NCI-H748 (cell line): ENCODE measurements at regions not wholly inside any gene's neighbourhood (a gene's known extent, or its start where the extent isn't known, plus 50 kb on each side); places are given as distances from the start of the nearest gene placed in this dataset.

Experiments
- DNase-seq: peaks from one replicate; lab custom pipeline; 2025; ENCODE audit not compliant: unreplicated experiment; lab: John Stamatoyannopoulos, UW

DNA sequence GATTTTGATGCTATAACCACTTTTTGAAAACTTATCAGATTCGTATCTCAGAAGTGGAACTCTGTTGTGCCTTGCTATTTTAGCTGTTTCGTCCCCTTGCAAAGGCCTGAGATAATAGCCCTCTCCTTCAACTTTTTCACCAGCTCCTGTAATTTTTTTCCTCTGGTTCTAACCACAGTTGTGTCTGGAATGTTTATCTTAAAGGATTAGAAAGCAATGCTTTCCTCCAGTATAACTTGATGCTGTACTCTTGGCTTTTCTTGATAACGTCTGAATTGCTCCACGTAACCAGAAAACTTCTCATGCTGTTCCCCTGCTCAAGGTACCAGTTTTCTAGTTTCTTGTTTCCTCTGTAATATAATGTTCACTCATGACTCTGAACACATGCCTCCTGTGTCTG is 209.4 kb downstream of the DTWD2 start:
- DNase-seq, result no peak

- DNase-seq, result no peak
These were observed 211.1 kb downstream of the DTWD2 start for GRCh38 chr5:118777189-118777736.

DNA sequence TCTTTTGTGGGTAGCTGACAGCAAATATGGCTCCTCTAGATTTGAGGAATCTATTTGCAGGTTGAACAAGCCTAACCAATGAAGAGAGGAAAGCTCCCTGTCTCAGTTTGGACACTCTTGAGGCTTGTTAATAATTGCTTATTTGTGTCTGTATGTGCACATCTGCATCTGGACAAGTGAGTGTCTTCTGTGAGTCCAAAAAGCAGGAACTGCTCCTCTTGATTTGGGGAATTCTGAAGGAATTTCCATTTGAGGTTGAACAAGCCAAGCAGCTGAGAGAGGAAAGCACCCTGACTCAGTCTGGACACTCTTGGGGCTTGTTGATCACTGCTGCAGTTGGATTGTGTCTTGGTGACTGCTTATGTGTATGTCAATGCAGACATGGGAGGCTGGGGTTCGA is 211.6 kb downstream of the DTWD2 start:
- DNase-seq, result no peak

DNA sequence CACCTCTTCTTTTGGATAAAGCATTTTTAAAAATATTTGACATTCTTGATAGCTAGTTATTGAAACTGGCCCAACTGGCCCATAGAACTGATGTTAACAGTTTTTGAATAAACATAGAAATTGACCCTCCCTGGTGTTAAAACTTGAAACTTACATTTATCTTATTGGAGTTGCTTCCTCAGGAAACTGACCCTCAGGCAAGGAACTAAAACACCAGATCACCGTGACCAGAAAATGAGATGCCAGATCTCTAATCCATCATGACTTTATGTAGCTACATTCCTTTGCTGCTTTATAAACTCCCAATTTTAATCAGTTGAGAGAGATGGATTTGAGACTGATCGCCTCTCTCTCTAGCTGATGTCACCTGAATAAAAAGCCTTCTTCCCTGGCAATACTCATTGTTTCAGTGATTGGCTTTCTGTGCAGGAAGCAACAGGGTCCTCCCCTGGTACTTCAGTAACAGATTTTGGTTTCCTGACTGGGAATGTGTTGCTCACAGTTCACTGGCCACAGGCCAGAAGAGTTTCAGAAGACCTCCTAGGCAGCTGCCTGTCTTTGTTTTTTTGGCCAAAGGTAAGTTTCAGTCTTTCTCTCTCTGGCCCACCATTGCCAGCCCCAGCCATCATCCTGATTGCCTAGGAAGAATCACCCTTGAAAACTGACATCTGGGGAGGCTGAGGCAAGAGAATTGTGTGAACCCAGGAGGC is 212.4 kb downstream of the DTWD2 start:
- no peak for DNase-seq

DNA sequence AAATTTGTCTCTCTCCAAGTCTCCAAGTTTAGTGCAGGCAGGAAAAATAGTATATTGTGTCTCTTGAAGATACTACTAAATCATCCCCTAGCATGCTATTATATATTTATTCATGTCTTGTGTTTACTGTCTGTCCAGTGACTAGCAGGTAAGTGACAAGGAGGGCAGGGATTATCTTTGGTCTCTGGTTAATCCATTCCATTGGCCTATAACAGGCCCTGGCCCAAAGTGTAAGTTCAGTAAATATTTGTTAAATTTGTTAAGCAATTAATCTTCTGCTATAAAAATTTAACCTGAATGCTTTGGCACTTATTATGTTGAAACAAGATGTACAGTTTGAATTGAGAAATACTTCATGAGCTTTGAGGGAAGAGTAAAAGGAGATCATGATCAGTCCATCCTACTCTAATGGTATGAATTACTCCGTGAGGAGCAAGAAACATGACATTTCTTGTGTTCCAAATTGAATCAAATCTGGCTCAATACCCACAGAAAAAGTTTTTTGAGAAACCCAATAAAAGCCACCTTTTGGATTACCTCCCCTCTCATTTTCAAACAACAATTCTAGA is 219.7 kb downstream of the DTWD2 start:
- no peak for DNase-seq

DNA sequence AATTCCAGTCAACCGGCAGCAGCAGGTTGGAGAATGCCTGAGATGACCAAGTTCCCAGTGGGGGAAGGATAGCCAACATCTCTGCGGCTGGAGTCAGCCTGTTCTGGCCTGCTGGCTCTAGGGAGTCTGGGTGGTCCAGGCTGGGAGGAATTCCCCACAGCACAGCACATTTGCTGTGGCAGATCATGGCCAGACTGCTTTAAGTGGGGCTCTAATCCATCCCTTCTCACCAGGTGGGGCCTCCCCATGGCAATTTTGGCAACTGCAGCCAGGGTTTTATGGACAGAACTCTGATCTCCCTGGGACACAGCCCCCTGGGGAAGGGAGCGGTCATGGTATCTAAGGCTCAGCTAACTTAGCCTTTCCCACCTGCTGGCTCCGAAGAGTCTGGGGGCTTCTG is 226.1 kb downstream of the DTWD2 start:
- DNase-seq, result no peak

DNA sequence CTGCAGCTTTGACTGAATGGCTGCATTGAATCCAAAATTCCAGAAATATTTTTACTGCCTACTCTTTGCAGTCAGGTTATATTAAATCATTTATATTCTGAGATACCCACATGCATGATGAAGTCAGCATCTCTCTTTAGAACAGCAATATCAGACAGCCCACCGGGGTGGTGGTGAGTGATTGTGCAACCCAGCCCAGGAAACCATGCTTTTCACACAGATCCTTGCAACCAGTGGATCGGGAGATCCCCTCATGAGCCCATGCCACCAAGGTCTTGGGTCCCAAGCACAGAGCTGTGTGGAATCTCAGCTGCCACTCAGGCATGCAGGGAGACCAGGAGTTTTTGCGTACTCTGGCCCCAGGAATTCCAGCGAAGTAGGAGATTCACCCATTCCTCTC is 226.5 kb downstream of the DTWD2 start:
- DNase-seq, result no peak

DNA sequence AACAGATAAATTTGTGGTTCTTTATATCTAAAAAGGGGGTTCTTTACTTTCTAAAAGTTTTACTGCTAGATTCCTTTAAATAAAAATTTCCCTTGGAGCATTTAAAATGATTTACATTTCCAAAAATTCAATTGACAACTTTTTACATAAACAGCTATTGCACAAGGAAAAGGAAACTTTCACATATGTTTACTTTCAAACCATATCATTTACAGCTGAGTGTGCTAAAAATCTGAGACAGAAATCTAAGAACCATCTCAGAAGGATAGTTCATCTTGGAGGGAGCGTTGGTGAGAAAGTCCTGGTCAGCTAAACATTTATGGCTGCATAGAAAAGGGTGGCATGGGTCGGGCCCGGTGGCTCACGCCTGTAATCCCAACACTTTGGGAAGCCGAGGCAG is 235.4 kb downstream of the DTWD2 start:
- DNase-seq, result no peak

GRCh38 chr5:118736396-118736795 is 252.0 kb downstream of the DTWD2 start:
- no peak for DNase-seq

DNA sequence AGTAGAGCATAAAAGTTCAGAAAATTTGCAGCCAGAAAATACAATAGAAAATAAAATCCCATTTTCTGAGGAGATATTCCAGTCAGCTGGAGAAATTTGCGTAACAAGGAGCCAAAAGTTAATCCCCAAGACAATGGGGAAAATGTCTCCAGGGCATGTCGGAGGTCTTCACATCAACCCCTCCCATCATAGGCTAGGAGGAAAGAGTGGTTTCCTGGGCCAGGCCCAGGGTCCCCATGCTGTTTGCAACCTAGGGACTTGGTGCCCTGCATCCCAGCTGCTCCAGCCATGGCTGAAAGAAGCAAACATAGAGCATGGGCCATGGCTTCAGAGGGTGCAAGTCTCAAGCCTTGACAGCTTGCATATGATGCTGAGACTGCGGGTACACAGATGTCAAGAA is 255.0 kb downstream of the DTWD2 start:
- DNase-seq, result no peak

DNA sequence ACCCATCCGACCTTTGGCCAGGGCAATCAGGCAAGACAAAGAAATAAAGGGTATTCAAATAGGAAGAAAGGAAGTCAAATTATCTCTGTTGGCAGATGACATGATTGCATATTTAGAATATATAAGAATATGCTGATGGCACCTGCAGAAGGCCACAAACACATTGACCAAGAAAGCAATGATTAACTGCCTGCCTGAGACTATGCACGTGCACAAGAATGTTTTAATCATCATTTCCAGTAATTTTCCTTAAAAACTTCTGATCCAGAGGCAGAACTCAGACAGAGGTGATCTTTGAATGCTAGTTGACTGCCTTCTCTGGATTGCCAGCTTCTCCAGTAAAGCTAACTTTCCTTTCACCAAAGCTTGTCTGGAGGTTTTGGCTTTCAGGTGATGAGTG is 260.2 kb downstream of the DTWD2 start:
- DNase-seq, result no peak

DNA sequence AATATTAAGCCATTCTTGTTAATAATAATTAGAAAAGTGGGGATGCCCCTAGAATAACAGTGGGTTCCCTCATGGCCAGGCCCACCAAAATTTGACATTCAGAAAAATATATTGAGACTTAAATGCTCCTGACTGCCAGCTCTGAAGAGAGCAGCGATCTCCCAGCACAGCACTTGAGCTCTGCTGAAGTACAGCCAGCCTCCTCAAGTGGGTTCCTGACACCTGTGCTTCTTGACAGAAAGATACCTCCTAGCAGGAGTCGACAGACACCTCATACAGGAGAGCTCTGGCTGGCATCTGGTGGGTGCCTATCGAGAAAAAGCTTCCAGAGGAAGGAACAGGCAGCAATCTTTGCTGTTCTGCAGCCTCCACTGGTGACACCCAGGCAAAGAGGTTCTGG is 261.5 kb downstream of the DTWD2 start:
- DNase-seq, result no peak

- DNase-seq, result no peak
These were observed 265.4 kb downstream of the DTWD2 start for GRCh38 chr5:118723021-118723338.

DNA sequence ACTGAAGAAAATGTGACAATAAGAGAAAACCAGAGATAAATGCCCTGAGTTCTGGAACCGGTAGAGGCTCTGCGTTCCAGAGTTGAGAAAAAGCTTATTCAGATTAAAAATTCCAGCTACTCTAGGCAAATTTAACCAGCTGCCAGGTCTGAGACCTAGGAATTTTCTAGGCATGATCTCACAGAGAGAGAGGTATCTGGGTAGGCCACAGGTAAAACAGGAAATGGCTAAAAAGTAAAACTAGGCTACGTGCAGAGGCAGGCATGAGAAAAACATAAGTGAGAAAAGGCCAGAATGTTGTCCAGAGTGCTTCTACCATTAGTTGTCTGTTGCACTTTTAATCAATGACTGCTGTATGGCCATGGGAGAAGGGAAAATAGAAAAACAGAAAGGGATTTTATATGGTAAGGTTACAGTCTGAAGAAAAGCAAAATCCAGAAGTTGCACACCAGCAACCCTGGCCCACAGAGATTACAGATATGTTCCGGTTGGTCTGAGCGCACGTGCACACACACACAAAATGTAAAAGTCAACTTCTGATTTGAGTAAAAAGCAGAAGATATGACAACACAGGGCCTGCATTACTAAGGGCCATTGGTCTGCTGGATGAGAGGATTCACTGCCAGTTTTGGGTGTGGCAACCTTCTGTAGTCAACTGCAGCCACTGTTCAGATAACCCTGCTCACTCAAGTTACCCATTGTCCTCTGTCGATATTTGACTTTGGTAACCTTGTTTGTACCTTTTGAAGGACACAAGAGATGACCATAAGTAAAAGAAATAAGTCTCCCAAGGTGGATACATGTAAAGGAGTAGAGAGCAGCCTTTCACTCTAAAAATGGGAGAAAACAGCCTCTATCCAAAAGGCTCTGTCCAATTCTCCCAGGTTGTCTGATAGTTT is 266.0 kb downstream of the DTWD2 start:
- no peak for DNase-seq

DNA sequence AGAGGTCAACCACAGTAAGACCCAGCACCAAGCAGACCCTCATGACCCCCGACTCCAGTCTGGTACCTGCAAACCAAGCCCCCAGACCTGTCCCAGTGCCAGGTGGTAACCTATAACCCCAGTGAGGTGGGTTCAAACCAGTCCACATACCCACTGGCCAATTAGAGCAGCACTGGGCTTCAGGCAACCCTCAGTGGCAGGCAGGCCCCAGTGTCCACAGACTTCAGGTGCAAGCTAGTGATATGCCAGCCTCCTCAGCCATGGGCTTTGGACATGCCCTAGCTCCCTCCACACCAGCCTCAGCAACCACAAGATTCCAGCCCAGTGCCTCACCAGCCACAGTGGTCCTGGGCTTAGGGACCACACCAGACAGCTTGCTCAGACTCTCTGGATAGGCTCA is 276.6 kb downstream of the DTWD2 start:
- no peak for DNase-seq

DNA sequence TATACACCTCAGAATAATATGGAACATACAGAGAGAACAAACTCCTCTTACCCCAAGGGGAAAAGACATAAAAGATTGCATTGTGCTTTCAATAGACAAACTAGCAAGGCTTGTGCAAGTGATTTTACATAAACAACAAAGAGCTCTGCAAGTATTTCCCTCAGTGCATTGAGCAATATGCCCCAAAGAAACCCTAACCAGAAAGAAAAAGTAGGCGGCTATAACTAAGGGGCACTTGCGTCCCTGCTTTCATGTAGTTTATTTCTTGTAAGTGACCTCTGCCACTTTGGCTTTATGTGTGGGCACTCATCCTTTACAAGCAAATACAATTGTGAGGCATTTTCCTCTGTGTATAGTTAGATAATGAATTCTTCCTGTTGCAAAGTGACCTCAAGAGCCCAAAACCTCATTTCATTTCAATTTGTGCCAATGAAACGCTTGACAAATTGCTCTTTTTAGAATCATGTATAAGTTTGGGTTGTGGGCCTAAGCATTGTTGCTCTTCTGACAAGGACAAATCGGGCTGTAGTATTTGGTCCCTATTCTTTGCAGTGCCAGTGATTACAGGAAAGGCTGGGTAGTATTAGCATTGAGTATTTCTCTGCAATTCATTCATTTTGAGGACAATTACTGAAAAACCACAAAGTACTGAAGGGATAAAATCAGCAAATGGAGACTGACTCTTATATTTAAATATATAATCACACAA is 282.2 kb downstream of the DTWD2 start:
- DNase-seq, result no peak

DNA sequence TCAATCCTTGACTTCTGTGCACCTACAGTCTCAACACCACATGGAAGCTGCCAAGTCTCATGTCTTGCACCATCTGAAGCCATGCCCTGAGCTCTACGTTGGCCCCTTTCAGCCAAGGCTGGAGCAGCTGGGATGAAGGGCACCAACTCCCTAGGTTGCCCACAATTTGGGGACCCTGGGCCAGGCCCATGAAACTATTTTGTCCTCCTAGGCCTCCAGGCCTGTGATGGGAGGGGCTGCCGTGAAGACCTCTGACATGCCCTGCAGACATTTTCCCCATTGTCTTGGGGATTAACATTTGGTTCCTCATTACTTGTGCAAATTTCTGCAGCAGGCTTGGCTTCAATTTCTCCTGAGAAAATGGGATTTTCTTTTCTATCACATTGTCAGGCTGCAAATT is 285.1 kb downstream of the DTWD2 start:
- no peak for DNase-seq

DNA sequence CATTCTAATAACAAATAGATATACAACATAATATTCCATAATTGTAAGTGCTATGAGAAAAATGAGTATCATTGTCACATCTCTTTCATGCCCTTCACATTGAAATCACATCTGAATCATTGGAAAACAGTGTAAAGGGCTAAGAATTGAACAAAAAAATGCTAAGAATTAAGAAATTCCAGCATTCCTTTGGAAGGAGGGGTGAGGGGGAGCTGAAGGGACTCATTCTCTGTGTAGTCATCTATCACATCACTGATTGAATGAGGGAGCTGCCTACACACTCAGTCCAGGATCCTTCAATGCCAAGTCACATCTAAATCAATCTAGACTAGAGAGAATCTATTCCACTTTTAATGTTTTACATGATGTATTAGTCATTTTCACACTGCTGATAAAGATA is 286.6 kb downstream of the DTWD2 start:
- DNase-seq, result no peak

- no peak for DNase-seq
These were observed 287.8 kb downstream of the DTWD2 start for GRCh38 chr5:118700510-118700909.

- no peak for DNase-seq
These were observed 289.6 kb downstream of the DTWD2 start for GRCh38 chr5:118698774-118699173.

DNA sequence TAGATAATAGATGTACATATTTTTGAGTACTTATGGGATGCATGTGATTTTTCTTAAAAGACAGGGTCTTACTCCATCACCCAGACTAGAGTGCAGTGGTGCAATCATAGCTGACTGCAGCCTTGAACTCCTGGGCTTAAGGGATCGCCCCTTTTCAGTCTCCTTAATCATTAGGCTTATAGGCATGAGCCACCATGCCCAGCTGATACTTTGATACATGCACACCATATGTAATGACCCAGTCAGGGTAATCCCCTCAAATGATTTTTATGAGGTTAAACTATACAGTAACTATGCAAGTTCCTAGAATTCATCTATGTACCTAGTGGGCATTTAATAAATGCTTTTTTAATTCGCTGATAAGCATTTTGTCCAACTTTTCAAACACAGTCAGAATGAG is 292.3 kb downstream of the DTWD2 start:
- no peak for DNase-seq
